DND-41 (cell line): ENCODE measurements at regions not wholly inside any gene's neighbourhood (a gene's known extent, or its start where the extent isn't known, plus 50 kb on each side); places are given as distances from the start of the nearest gene placed in this dataset.

Experiments
- ATAC-seq: fragments of 200-7000 bp; cut with Tn5 transposase; 3 replicates; pipeline ENCODE4 v1.9.1; 2021; ENCODE audit warnings: low read depth; ENCODE audit not compliant: insufficient read depth
- DNase-seq: peaks from one replicate; pipeline ENCODE4 v3.0.0-alpha.2; 2020
- H2AFZ ChIP-seq: 2 replicates; pipeline ENCODE4 v1.6.0; 2012; ENCODE audit warnings: low read depth, low read length
- H3K27ac ChIP-seq: 2 replicates; pipeline ENCODE4 v1.5.1; 2012; ENCODE audit warnings: low read length, inconsistent platforms
- H3K27me3 ChIP-seq: fragments of 200-600 bp; sonication (generic); 2 replicates; pipeline ENCODE4 v1.6.0; 2012; ENCODE audit warnings: low read length, mild to moderate bottlenecking, inconsistent platforms; ENCODE audit not compliant: insufficient read depth, poor library complexity
- H3K36me3 ChIP-seq: 2 replicates; pipeline ENCODE4 v1.5.1; 2012; ENCODE audit warnings: low read length, inconsistent platforms; ENCODE audit not compliant: insufficient read depth
- H3K4me1 ChIP-seq: 2 replicates; pipeline ENCODE4 v1.5.1; 2012; ENCODE audit warnings: mild to moderate bottlenecking, low read length; ENCODE audit not compliant: insufficient read depth
- H3K4me2 ChIP-seq: 2 replicates; pipeline ENCODE4 v1.6.0; 2012; ENCODE audit warnings: mild to moderate bottlenecking, moderate library complexity, low read length, inconsistent platforms; ENCODE audit not compliant: insufficient read depth
- H3K4me3 ChIP-seq, 2 experiments: fragments of 200-600 bp in 1 of 2; shearing (Covaris generic) in 1 of 2; 2 replicates each; pipeline ENCODE4 v1.5.1; 2012 to 2016; ENCODE audit warnings: inconsistent platforms in 2 of 2, low read length in 2 of 2, mild to moderate bottlenecking in 2 of 2, low read depth in 1 of 2, moderate library complexity in 1 of 2
- H3K79me2 ChIP-seq: 2 replicates; pipeline ENCODE4 v1.6.0; 2012; ENCODE audit warnings: low read length, inconsistent platforms; ENCODE audit not compliant: insufficient read depth
- H3K9ac ChIP-seq: 2 replicates; pipeline ENCODE4 v1.6.0; 2012; ENCODE audit warnings: low read depth, mild to moderate bottlenecking, inconsistent platforms, low read length, moderate library complexity
- H3K9me3 ChIP-seq: 2 replicates; pipeline ENCODE4 v1.5.1; 2012; ENCODE audit warnings: low read length, moderate library complexity, mild to moderate bottlenecking, inconsistent platforms; ENCODE audit not compliant: insufficient read depth, severe bottlenecking
- H4K20me1 ChIP-seq: 2 replicates; pipeline ENCODE4 v1.6.0; 2012; ENCODE audit warnings: low read length; ENCODE audit not compliant: insufficient read depth
- CTCF ChIP-seq: IDR thresholded peaks from 2 replicates; pipeline ENCODE4 v1.5.1; 2012; ENCODE audit warnings: borderline replicate concordance, low read length, moderate library complexity, mild to moderate bottlenecking; ENCODE audit not compliant: poor library complexity, severe bottlenecking; ENCODE audit errors: extremely low read depth
- EZH2 ChIP-seq: IDR thresholded peaks from 3 replicates; pipeline ENCODE4 v1.6.1; 2012; ENCODE audit warnings: borderline replicate concordance, low read depth, mild to moderate bottlenecking, moderate library complexity, low read length, inconsistent platforms; ENCODE audit not compliant: severe bottlenecking

- Histone ChIP-seq H3K4me1 (no peaks in the 10 kb centered on the region), H3K79me2 (no peaks in the 10 kb centered on the region), H3K27me3 (no peaks in the 10 kb centered on the region), H3K27ac (no peak overlapping the region), H3K4me2 (no peak overlapping the region), H2AFZ (no peak overlapping the region), H3K9me3 (no peaks in the 10 kb centered on the region), H3K4me3 (no peak overlapping the region), H4K20me1 (no peaks in the 10 kb centered on the region), H3K9ac (no peak overlapping the region), H3K36me3 (no peaks in the 10 kb centered on the region)
- TF ChIP-seq CTCF = no peak
- TF ChIP-seq EZH2 = no peak
- ATAC-seq (no peak), DNase-seq (no peak)
These were observed 362.7 kb downstream of the RND3 start for GRCh38 chr2:150124739-150125138.

- ATAC-seq (no peak), DNase-seq (no peak)
- Histone ChIP-seq H4K20me1 (no peaks in the 10 kb centered on the region), H3K9ac (no peak overlapping the region), H2AFZ (no peak overlapping the region), H3K9me3 (no peaks in the 10 kb centered on the region), H3K36me3 (no peaks in the 10 kb centered on the region), H3K4me1 (no peaks in the 10 kb centered on the region), H3K4me2 (no peak overlapping the region), H3K27me3 (no peaks in the 10 kb centered on the region), H3K79me2 (no peaks in the 10 kb centered on the region), H3K4me3 (no peak overlapping the region), H3K27ac (no peak overlapping the region)
- no peak for TF ChIP-seq CTCF
These were observed 364.4 kb downstream of the RND3 start for GRCh38 chr2:150122871-150123613.

GRCh38 chr2:150122156-150122555 lies 365.3 kb downstream of the RND3 start:
- H3K4me3 ChIP-seq = no peak overlapping the region
- no peaks in the 10 kb centered on the region for H3K9me3 ChIP-seq
- no peaks in the 10 kb centered on the region for H3K36me3 ChIP-seq
- H3K4me2 ChIP-seq = no peak overlapping the region
- no peak for TF ChIP-seq CTCF
- TF ChIP-seq EZH2 = no peak
- no peak overlapping the region for H2AFZ ChIP-seq
- H3K79me2 ChIP-seq = no peaks in the 10 kb centered on the region
- no peak overlapping the region for H3K9ac ChIP-seq
- H3K27ac ChIP-seq = no peak overlapping the region
- no peak for ATAC-seq
- H3K4me1 ChIP-seq = no peaks in the 10 kb centered on the region
- no peaks in the 10 kb centered on the region for H4K20me1 ChIP-seq
- no peaks in the 10 kb centered on the region for H3K27me3 ChIP-seq
- no peak for DNase-seq
